NCI-H1417 treated with DMSO at 0.1 percent for 48 hours (cell line): ENCODE measurements at regions not wholly inside any gene's neighbourhood (a gene's known extent, or its start where the extent isn't known, plus 50 kb on each side); places are given as distances from the start of the nearest gene placed in this dataset.
A peak's percentile ranks its signal among the peaks of the same experiment; 100 is the strongest.

Experiments
- DNase-seq: peaks from one replicate; lab custom pipeline; 2025; lab: John Stamatoyannopoulos, UW

GRCh38 chr13:104204177-104204576 lies 1138.0 kb upstream of the SLC10A2 start:
- DNase-seq, result no peak

DNA sequence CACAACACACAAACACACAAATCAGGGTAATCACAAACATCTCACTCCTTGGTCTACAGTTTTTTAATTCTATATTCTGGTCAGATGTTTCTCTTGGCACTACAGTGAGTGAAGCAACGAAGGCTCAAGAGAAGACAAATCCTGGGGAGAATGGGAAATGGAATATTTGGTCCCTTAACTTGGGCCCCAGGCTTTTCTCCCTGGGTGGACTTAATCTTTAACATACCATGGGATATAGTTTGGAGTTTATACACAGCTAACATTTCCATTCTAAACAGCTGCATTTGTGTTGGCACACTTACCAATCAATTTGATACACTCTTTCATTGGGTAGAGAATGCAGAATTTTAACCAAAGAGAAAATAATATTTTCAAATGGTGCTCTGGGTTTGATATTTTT lies 1132.6 kb upstream of the SLC10A2 start:
- no peak for DNase-seq

DNA sequence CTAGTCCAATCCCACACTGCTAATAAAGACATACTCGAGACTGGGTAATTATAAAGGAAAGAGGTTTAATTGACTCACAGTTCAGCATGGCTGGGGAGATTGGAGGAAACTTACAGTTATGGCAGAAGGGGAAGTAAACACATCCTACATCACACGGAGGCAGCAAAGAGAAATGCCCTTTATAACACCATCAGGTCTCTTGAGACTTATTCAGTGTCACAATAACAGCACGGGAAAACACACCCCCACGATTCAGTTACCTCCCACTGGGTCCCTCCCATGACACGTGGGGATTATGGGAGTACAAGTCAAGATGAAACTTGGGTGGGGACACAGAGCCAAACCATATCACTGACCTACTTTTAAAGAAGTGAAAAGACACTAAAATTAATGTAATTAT lies 1130.4 kb upstream of the SLC10A2 start:
- no peak for DNase-seq

DNA sequence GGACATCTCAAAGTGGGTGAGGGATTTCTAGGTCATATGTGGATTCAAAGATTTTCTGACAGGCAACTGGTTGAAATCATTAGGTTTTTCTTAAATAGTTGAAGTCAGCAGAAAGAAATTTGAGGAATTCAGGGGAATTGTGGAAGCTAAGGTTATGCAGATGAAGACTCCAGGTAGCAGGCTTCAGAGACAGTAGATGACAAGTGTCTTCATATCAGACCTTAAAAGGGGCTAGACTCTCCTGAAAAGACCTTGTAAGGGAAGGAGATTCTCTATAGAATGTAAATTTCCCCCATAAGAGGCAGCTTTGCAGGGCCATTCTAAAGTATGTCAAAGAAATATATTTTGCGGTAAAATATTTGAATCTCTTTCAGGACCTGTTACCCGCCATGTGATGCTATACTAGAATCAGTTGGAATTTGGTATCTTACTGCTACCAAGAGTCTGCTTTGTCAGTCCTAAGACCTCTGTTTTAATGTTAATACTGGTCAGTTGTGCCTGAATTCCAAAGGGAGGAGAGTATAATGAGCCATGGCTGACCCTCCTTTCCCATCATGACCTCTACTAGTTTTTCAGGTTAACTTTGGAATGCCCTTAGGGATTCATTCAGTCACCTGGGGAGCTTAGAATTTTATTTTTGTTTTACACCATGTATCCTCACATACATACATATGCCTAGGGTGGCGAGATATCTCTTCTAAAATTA lies 1115.5 kb upstream of the SLC10A2 start:
- DNase-seq, result no peak

- peak; percentile 64 for DNase-seq
Observed at GRCh38 chr13:104170980-104171555, 1104.9 kb upstream of the SLC10A2 start.

- no peak for DNase-seq
Observed at GRCh38 chr13:104163866-104164630, 1097.8 kb upstream of the SLC10A2 start.

- no peak for DNase-seq
Observed at GRCh38 chr13:104160536-104160935, 1094.3 kb upstream of the SLC10A2 start.

DNA sequence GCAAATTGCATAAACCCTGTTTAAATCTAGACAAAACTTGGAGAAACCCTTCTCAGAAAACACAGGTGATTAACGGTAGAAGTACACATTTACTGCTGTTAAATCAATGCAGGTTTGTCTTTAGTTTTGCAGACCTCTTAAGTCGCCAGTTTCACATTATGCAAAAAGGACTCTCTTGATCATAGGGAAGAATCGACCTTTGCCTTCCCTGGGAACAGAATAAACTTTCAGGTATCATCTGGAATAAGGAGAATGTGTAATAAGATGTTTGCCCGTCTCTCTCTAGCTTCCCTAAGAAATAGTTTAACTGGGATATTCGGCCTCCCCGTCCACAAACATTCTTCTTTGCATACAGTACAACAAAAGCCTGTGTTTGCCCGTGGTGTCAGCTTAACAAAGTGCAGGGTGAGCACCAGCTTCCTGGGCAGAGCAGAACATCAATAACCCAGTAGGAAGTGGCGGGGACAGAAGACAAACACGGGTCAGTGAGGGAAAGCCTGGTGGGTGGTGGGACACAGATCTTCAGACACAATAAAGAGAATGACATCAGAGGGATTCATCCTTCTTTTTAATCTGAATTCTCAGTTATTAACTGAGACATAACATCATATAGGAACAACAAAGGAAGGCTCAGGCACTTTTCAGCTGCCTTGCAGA lies 1077.7 kb upstream of the SLC10A2 start:
- DNase-seq, result peak; percentile 87

DNA sequence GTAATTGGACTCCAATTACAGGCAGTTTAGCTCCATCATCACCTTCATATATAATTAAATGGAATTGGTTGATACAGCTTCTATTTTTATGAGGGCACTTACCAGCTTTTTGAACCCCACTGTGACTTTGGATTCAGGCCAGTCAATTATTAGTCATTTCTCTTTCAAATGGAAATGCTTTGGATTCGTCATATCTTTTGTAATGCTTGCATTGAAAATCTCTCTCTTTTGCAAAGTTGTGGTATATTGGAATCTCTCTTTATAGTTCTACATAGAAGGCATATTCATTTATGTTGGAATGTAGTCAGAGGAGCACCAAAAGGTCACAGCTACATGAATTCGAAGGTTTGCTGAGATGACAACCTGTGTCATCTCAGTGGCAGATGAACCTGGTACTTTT lies 1074.3 kb upstream of the SLC10A2 start:
- peak; percentile 100 for DNase-seq

DNA sequence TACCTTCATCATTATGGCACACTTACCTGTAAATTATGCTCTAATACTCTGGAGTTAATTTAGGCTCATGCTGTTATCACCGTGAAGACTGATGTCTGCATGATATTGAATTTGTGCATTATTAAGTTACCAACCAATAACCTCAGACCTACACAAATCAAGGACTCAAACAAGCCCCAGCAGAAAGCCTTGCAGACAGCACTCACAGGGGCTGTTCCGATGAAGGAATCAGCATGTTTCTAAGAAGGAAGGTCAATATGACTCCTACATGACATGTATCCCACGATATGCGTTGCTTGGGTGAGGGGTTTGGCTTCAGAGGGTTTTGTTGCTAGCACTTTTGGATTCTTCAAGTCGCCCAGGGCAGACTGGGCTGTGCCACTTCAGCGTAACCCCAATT lies 1071.2 kb upstream of the SLC10A2 start:
- DNase-seq, result no peak

DNA sequence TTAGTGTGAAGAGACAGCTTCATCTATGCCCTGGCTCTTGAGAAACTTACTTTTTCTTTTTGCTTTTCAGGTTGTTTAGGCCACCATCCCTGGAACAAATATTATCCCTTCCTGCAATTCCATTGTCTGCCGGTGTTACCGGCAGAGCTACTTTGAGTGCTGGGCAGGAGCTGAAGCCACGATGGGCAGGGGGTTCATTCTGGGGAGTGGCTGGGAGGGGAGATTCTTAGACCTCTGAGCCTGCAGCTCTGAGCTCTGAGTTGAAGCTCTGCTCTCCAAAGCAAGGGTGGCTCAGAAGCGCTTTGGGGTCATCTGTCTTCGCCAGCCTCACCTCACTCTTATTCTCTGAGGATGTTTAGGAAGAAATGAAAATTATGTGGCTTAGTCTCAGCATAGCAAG lies 1066.6 kb upstream of the SLC10A2 start:
- no peak for DNase-seq

GRCh38 chr13:104114101-104114500 lies 1047.9 kb upstream of the SLC10A2 start:
- DNase-seq, result no peak

DNA sequence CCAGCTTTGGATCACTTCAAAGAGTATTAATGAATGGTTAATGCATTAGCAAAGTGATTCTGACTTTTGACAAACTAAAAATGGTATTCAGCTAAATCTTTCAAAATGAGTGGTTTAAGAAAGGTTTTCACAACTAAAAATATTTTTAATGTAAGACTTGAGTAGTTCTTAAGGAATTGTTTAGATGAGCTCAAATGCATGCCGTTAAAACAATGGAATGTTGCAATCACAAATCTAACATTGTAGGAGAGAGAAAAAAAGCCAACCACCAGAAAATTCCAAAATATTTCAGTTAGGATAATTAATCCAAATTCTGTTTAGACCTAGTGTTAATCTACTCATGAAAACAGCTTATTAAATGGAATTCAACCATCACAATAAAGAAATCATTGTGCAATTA lies 1044.8 kb upstream of the SLC10A2 start:
- no peak for DNase-seq

- DNase-seq, result no peak
Observed at GRCh38 chr13:104106705-104107393, 1040.6 kb upstream of the SLC10A2 start.

DNA sequence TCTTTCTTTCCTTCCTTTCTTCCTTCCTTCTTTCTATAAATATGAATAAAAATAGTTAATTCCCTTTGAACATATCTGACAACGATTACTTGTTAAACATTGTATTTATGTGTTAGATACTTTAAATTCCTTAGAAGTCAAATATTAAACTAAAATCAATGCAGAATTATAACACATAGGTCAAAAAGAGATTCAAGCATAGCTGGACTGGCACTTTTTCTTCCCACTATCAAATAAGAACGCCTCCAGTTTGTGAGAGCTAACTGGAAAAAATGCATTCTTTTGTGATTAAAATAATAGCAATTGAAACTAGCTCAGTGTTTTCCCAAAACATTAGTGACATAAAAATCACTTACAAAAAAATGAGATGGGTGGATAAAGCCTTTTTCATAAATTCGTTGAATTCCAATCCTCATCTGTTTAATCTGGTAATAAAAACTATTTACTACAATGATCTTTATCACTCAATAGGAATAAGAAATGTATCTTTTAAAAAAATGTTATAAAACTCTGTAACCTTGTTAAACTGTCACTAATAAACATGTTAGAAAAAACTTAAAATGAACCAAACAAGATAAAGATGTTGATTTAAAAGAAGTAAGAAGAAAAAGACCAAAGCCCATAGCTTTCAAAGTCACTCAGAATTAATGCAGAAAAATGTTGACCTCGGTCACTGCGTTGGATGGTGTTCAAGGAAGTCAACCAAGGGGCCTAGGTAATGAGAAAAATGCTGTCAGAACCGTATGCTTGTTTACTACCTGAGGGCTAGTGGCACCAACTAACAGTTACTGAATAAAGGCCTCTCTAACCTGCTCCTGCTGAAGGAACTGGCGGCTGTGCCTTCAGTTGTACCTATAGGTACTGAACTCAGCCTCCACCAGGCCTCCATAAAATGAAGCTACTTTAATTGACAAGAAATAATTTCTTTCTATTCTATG lies 1039.5 kb upstream of the SLC10A2 start:
- no peak for DNase-seq

DNA sequence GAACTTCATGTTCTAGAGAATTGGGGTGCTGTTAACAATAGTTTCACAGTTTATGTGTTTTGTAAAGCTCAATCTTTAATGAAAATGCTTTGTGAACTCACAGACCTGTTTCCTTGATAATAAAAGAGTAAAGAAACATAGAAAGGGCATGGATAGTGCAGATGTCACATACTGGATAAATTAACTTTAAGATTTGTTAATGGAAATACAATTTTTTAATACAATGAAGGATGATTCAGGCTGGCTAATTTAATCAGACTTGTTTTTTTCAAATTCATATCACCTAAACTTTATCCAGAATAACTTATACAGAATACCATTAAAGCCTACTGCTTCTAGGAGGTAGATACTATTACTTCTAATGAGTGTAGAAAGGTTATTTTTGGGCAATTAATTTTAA lies 1033.5 kb upstream of the SLC10A2 start:
- DNase-seq, result no peak

- no peak for DNase-seq
Observed at GRCh38 chr13:104098421-104098820, 1032.2 kb upstream of the SLC10A2 start.

GRCh38 chr13:104086759-104087158 lies 1020.5 kb upstream of the SLC10A2 start:
- DNase-seq, result no peak

DNA sequence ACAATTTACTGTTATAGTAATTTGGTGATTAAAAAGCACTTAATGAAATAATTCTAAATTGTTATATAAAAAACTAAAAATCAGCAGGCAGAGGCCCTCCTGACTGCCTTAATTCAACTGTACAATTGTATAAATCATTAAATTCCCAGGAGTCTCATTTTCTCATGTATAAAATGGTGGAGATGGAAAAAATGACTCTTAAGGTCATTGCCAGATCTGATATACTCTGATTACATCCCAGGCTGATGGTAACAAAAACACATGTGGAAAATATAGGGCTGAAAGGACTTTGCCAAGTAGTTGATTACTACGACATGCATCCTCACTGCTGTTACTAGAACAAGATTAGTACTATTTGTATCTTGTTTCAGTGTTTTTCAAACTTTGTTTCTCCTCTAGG lies 1020.0 kb upstream of the SLC10A2 start:
- no peak for DNase-seq

- DNase-seq, result no peak
Observed at GRCh38 chr13:104085611-104086010, 1019.4 kb upstream of the SLC10A2 start.

DNA sequence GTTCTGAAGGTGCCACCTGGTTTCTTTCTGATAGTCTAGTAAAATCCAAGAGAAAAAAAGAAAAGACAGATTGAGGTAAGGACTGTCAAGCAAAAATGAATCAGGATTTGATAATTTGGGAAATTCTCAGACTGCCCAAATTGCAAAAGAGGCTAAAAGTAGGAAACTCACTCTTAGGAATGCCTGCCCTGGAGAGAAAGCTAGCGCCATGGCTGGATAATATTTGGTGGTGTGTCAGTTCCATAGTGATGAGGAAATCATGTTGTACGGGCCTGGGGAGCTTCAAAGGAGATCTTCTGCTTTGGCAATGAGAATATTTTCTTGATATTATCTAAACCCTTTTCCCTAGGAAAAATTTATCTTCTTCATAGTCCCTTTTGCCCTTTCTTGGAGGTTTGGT lies 1008.1 kb upstream of the SLC10A2 start:
- DNase-seq, result no peak
